Esophagus squamous epithelium (tissue), 4 donors: ENCODE measurements at regions not wholly inside any gene's neighbourhood (a gene's known extent, or its start where the extent isn't known, plus 50 kb on each side); places are given as distances from the start of the nearest gene placed in this dataset.

Experiments
- CTCF ChIP-seq, 6 experiments: fragments of 450-650 bp in 4 of 6; fragments of 200-600 bp in 2 of 6; sonication (generic) in 2 of 6; IDR thresholded peaks; one replicate each; pipeline ENCODE4 v1.5.1; 2016 to 2019; ENCODE audit warnings: antibody characterized with exemption in 6 of 6, mild to moderate bottlenecking in 4 of 6, moderate library complexity in 4 of 6
- POLR2A ChIP-seq, 4 donors: fragments of 450-650 bp; IDR thresholded peaks; one replicate each; pipeline ENCODE4 v1.6.1; 2017; ENCODE audit warnings: antibody characterized with exemption in 4 of 4, mild to moderate bottlenecking in 4 of 4, moderate library complexity in 3 of 4

- TF ChIP-seq CTCF (IDR thresholded peaks at IDR 0.05) (no peak), POLR2A (IDR thresholded peaks at IDR 0.05) (no peak)
These were observed 233.5 kb downstream of the MATN1 start for GRCh38 chr1:30489737-30490389.
